C4-2B (cell line): ENCODE measurements at regions not wholly inside any gene's neighbourhood (a gene's known extent, or its start where the extent isn't known, plus 50 kb on each side); places are given as distances from the start of the nearest gene placed in this dataset.

Experiments used
- CTCF ChIP-seq: fragments of 450-650 bp; conservative IDR thresholded peaks from 2 replicates; pipeline ENCODE4 v1.5.1; 2017; ENCODE audit warnings: mild to moderate bottlenecking
- ZFX ChIP-seq: fragments of 450-650 bp; IDR thresholded peaks from 2 replicates; pipeline ENCODE4 v1.6.1; 2017

- TF ChIP-seq CTCF = no peak
- TF ChIP-seq ZFX = no peak
Measured at GRCh38 chr3:102974333-102974732, 539.5 kb downstream of the ZPLD1 start.
